ENCODE measurements at regions not wholly inside any gene's neighbourhood (a gene's known extent, or its start where the extent isn't known, plus 50 kb on each side); places are given as distances from the start of the nearest gene placed in this dataset.

GRCh38 chr1:185645686-185646085 lies 88.5 kb upstream of the HMCN1 start:
- no peak overlapping the region for H2AFZ ChIP-seq
- WGBS (ENCODE audit: low lambda C conversion rate, missing lambda C conversion rate) = 45% methylated on average over 1 of the region's 1 CpG
- peak overlapping the region; percentile 59 for H3K27ac ChIP-seq
- DNase-seq (ENCODE audit: low spot score) = no peak
- no peaks in the 10 kb centered on the region for H3K79me2 ChIP-seq
- no peak for TF ChIP-seq EZH2 (IDR thresholded peaks at IDR 0.05; ENCODE audit: borderline replicate concordance)
- TF ChIP-seq EZH2phosphoT487 (IDR thresholded peaks at IDR 0.05; ENCODE audit: low read depth, severe bottlenecking, unreplicated experiment) = no peak
- no peak for TF ChIP-seq CTCF (IDR thresholded peaks at IDR 0.05; ENCODE audit: poor library complexity)
- H4K20me1 ChIP-seq (ENCODE audit: insufficient read depth, poor library complexity, severe bottlenecking) = no peaks in the 10 kb centered on the region
- H3K4me2 ChIP-seq = no peak overlapping the region
- no peaks in the 10 kb centered on the region for H3K27me3 ChIP-seq
- no peak overlapping the region for H3K4me3 ChIP-seq
- no peaks in the 10 kb centered on the region for H3K9me3 ChIP-seq (ENCODE audit: low read depth)
- no peaks in the 10 kb centered on the region for H3K9me2 ChIP-seq (replicated peaks; ENCODE audit: insufficient read depth)
- H3K4me1 ChIP-seq (ENCODE audit: insufficient read depth) = peaks cover 20% of the 10 kb centered on the region
- no peaks in the 10 kb centered on the region for H3K36me3 ChIP-seq (replicated peaks; ENCODE audit: insufficient read depth, low read depth)

GRCh38 chr1:185645162-185645640 lies 89.0 kb upstream of the HMCN1 start:
- no peaks in the 10 kb centered on the region for H3K27me3 ChIP-seq
- no peaks in the 10 kb centered on the region for H4K20me1 ChIP-seq (ENCODE audit: insufficient read depth, poor library complexity, severe bottlenecking)
- no peak for DNase-seq (ENCODE audit: low spot score)
- TF ChIP-seq CTCF (IDR thresholded peaks at IDR 0.05; ENCODE audit: poor library complexity) (no peak), EZH2 (IDR thresholded peaks at IDR 0.05; ENCODE audit: borderline replicate concordance) (no peak), EZH2phosphoT487 (IDR thresholded peaks at IDR 0.05; ENCODE audit: low read depth, severe bottlenecking, unreplicated experiment) (no peak)
- no peak overlapping the region for H3K4me3 ChIP-seq
- H3K9me3 ChIP-seq (ENCODE audit: low read depth) = no peaks in the 10 kb centered on the region
- H3K9me2 ChIP-seq (replicated peaks; ENCODE audit: insufficient read depth) = no peaks in the 10 kb centered on the region
- H3K4me2 ChIP-seq = no peak overlapping the region
- H3K79me2 ChIP-seq = no peaks in the 10 kb centered on the region
- peak overlapping the region; percentile 59 for H3K27ac ChIP-seq
- H3K4me1 ChIP-seq (ENCODE audit: insufficient read depth) = peaks cover 20% of the 10 kb centered on the region
- H3K36me3 ChIP-seq (replicated peaks; ENCODE audit: insufficient read depth, low read depth) = no peaks in the 10 kb centered on the region
- no peak overlapping the region for H2AFZ ChIP-seq
- 65% methylated on average over 2 of the region's 2 CpGs for WGBS (ENCODE audit: low lambda C conversion rate, missing lambda C conversion rate)

GRCh38 chr1:185644531-185644930 lies 89.7 kb upstream of the HMCN1 start:
- no peak overlapping the region for H3K4me3 ChIP-seq
- H3K4me1 ChIP-seq (ENCODE audit: insufficient read depth) = peaks cover 20% of the 10 kb centered on the region
- H3K4me2 ChIP-seq = no peak overlapping the region
- H3K9me2 ChIP-seq (replicated peaks; ENCODE audit: insufficient read depth) = no peaks in the 10 kb centered on the region
- H3K27me3 ChIP-seq = no peaks in the 10 kb centered on the region
- H3K79me2 ChIP-seq = no peaks in the 10 kb centered on the region
- H3K36me3 ChIP-seq (replicated peaks; ENCODE audit: insufficient read depth, low read depth) = no peaks in the 10 kb centered on the region
- no peak overlapping the region for H2AFZ ChIP-seq
- no peaks in the 10 kb centered on the region for H3K9me3 ChIP-seq (ENCODE audit: low read depth)
- H3K27ac ChIP-seq = no peak overlapping the region
- DNase-seq (ENCODE audit: low spot score) = no peak
- WGBS (ENCODE audit: low lambda C conversion rate, missing lambda C conversion rate) = 67% methylated on average over 1 of the region's 1 CpG
- TF ChIP-seq CTCF (IDR thresholded peaks at IDR 0.05; ENCODE audit: poor library complexity) = no peak
- TF ChIP-seq EZH2phosphoT487 (IDR thresholded peaks at IDR 0.05; ENCODE audit: low read depth, severe bottlenecking, unreplicated experiment) = no peak
- no peak for TF ChIP-seq EZH2 (IDR thresholded peaks at IDR 0.05; ENCODE audit: borderline replicate concordance)
- H4K20me1 ChIP-seq (ENCODE audit: insufficient read depth, poor library complexity, severe bottlenecking) = no peaks in the 10 kb centered on the region

GRCh38 chr1:185636848-185637247 lies 97.3 kb upstream of the HMCN1 start:
- Histone ChIP-seq H3K36me3 (replicated peaks; ENCODE audit: insufficient read depth, low read depth) (no peaks in the 10 kb centered on the region), H2AFZ (no peak overlapping the region), H3K9me3 (ENCODE audit: low read depth) (no peaks in the 10 kb centered on the region), H3K4me2 (no peak overlapping the region), H3K4me3 (no peak overlapping the region), H3K27me3 (no peaks in the 10 kb centered on the region), H3K79me2 (no peaks in the 10 kb centered on the region), H3K27ac (no peak overlapping the region), H4K20me1 (ENCODE audit: insufficient read depth, poor library complexity, severe bottlenecking) (no peaks in the 10 kb centered on the region), H3K9me2 (replicated peaks; ENCODE audit: insufficient read depth) (no peaks in the 10 kb centered on the region), H3K4me1 (ENCODE audit: insufficient read depth) (no peaks in the 10 kb centered on the region)
- no peak for DNase-seq (ENCODE audit: low spot score)
- TF ChIP-seq EZH2 (IDR thresholded peaks at IDR 0.05; ENCODE audit: borderline replicate concordance) (no peak), CTCF (IDR thresholded peaks at IDR 0.05; ENCODE audit: poor library complexity) (no peak), EZH2phosphoT487 (IDR thresholded peaks at IDR 0.05; ENCODE audit: low read depth, severe bottlenecking, unreplicated experiment) (no peak)

All from hepatocyte (in vitro differentiated cells).